Stimulated activated CD4-positive, alpha-beta T cell treated with anti-CD3 and anti-CD28 coated beads, TNF-alpha, amount 100 ng/mL, for 48 hours (primary cell): ENCODE measurements at regions not wholly inside any gene's neighbourhood (a gene's known extent, or its start where the extent isn't known, plus 50 kb on each side); places are given as distances from the start of the nearest gene placed in this dataset.
"Not testable (repeated sequence)": the region's sequence is repeated elsewhere in the genome, so short reads cannot be mapped to it uniquely, and the experiment has no call there.

ENCODE experiments used
- DNase-seq, 3 donors: peaks; one replicate each; pipeline ENCODE4 v3.0.0-alpha.2; 2020; ENCODE audit warnings: low read depth in 3 of 3

- no peak for DNase-seq
Observed at GRCh38 chr10:94225589-94225988, 137.2 kb downstream of the NOC3L start.

GRCh38 chr10:94230134-94230785 is 132.5 kb downstream of the NOC3L start:
- no peak for DNase-seq

- no peak for DNase-seq
Observed at GRCh38 chr10:94232711-94233383, 129.9 kb downstream of the NOC3L start.

GRCh38 chr10:94235461-94235860 is 127.3 kb downstream of the NOC3L start:
- no peak for DNase-seq

GRCh38 chr10:94238006-94238617 is 124.6 kb downstream of the NOC3L start:
- DNase-seq, result no peak

- no peak for DNase-seq
Observed at GRCh38 chr10:94239696-94240095, 123.0 kb downstream of the NOC3L start.

GRCh38 chr10:94240491-94240890 is 122.2 kb downstream of the NOC3L start:
- no peak for DNase-seq

- DNase-seq, result no peak
Observed at GRCh38 chr10:94240901-94241300, 121.8 kb downstream of the NOC3L start.

- no peak for DNase-seq
Observed at GRCh38 chr10:94251098-94251497, 111.6 kb downstream of the NOC3L start.

GRCh38 chr10:94251568-94251967 is 111.2 kb downstream of the NOC3L start:
- DNase-seq, result no peak

GRCh38 chr10:94257407-94257806 is 105.3 kb downstream of the NOC3L start:
- DNase-seq, result not testable (repeated sequence)

GRCh38 chr10:94260455-94260854 is 102.3 kb downstream of the NOC3L start:
- no peak for DNase-seq

GRCh38 chr10:94264085-94264484 is 98.7 kb downstream of the NOC3L start:
- no peak for DNase-seq

GRCh38 chr10:94266091-94266490 is 96.6 kb downstream of the NOC3L start:
- no peak for DNase-seq

GRCh38 chr10:94268652-94269051 is 94.1 kb downstream of the NOC3L start:
- DNase-seq, result no peak

GRCh38 chr10:94274142-94274787 is 88.5 kb downstream of the NOC3L start:
- no peak for DNase-seq

GRCh38 chr10:94276140-94276539 is 86.6 kb downstream of the NOC3L start:
- no peak for DNase-seq

- DNase-seq, result no peak
Observed at GRCh38 chr10:94277450-94277849, 85.3 kb downstream of the NOC3L start.

GRCh38 chr10:94279835-94280709 is 82.7 kb downstream of the NOC3L start:
- peak; percentile 9 to 66 (median 41) for DNase-seq

- no peak for DNase-seq
Observed at GRCh38 chr10:94281654-94282053, 81.1 kb downstream of the NOC3L start.

- no peak for DNase-seq
Observed at GRCh38 chr10:94282369-94282768, 80.4 kb downstream of the NOC3L start.
